ENCODE measurements at regions not wholly inside any gene's neighbourhood (a gene's known extent, or its start where the extent isn't known, plus 50 kb on each side); places are given as distances from the start of the nearest gene placed in this dataset.
A peak's percentile ranks its signal among the peaks of the same experiment; 100 is the strongest.

- peak; percentile 20 for DNase-seq
Observed at GRCh38 chr13:39245688-39246087, 207.4 kb downstream of the NHLRC3 start.

GRCh38 chr13:39249982-39250381 lies 211.7 kb downstream of the NHLRC3 start:
- DNase-seq = no peak

- no peak for DNase-seq
Observed at GRCh38 chr13:39250440-39250839, 212.2 kb downstream of the NHLRC3 start.

- no peak for DNase-seq
Observed at GRCh38 chr13:39251340-39251739, 213.1 kb downstream of the NHLRC3 start.

- DNase-seq = no peak
Observed at GRCh38 chr13:39253774-39254173, 215.5 kb downstream of the NHLRC3 start.

GRCh38 chr13:39254601-39255000 lies 216.3 kb downstream of the NHLRC3 start:
- peak; percentile 44 for DNase-seq

GRCh38 chr13:39257642-39258041 lies 219.4 kb downstream of the NHLRC3 start:
- DNase-seq = no peak

- no peak for DNase-seq
Observed at GRCh38 chr13:39259371-39260140, 221.3 kb downstream of the NHLRC3 start.

- peak; percentile 64 for DNase-seq
Observed at GRCh38 chr13:39263033-39263432, 224.8 kb downstream of the NHLRC3 start.

- no peak for DNase-seq
Observed at GRCh38 chr13:39263531-39263930, 225.3 kb downstream of the NHLRC3 start.

GRCh38 chr13:39266426-39266825 lies 228.2 kb downstream of the NHLRC3 start:
- no peak for DNase-seq

GRCh38 chr13:39268398-39268797 lies 230.1 kb downstream of the NHLRC3 start:
- no peak for DNase-seq

GRCh38 chr13:39269004-39269403 lies 230.7 kb downstream of the NHLRC3 start:
- DNase-seq = no peak

GRCh38 chr13:39269411-39269810 lies 231.2 kb downstream of the NHLRC3 start:
- no peak for DNase-seq

GRCh38 chr13:39272994-39273393 lies 234.7 kb downstream of the NHLRC3 start:
- DNase-seq = no peak

GRCh38 chr13:39273953-39274738 lies 235.9 kb downstream of the NHLRC3 start:
- DNase-seq = peak; percentile 76

- no peak for DNase-seq
Observed at GRCh38 chr13:39274739-39275325, 236.6 kb downstream of the NHLRC3 start.

- DNase-seq = no peak
Observed at GRCh38 chr13:39279077-39279476, 240.8 kb downstream of the NHLRC3 start.

- no peak for DNase-seq
Observed at GRCh38 chr13:39281539-39282150, 243.4 kb downstream of the NHLRC3 start.

GRCh38 chr13:39282400-39282972 lies 244.2 kb downstream of the NHLRC3 start:
- no peak for DNase-seq

- no peak for DNase-seq
Observed at GRCh38 chr13:39283072-39283471, 244.8 kb downstream of the NHLRC3 start.

GRCh38 chr13:39284801-39285388 lies 246.6 kb downstream of the NHLRC3 start:
- no peak for DNase-seq
